Inflammatory macrophage treated with lipopolysaccharide for 4 hours (primary cell): ENCODE measurements at regions not wholly inside any gene's neighbourhood (a gene's known extent, or its start where the extent isn't known, plus 50 kb on each side); places are given as distances from the start of the nearest gene placed in this dataset.
"Not testable (repeated sequence)": the region's sequence is repeated elsewhere in the genome, so short reads cannot be mapped to it uniquely, and the experiment has no call there.

Source experiments
- DNase-seq: peaks from one replicate; pipeline ENCODE4 v3.0.0-alpha.2; 2020

- DNase-seq, result no peak
Measured at GRCh38 chr18:5015213-5015612, 181.8 kb downstream of the AKAIN1 start.

GRCh38 chr18:5004031-5004820, 192.8 kb downstream of the AKAIN1 start:
- DNase-seq, result not testable (repeated sequence)

- no peak for DNase-seq
Measured at GRCh38 chr18:4994710-4995109, 202.3 kb downstream of the AKAIN1 start.

GRCh38 chr18:4987452-4988405, 209.3 kb downstream of the AKAIN1 start:
- no peak for DNase-seq

- no peak for DNase-seq
Measured at GRCh38 chr18:4986677-4987076, 210.4 kb downstream of the AKAIN1 start.

- DNase-seq, result no peak
Measured at GRCh38 chr18:4986066-4986465, 211.0 kb downstream of the AKAIN1 start.

GRCh38 chr18:4961121-4961909, 235.7 kb downstream of the AKAIN1 start:
- no peak for DNase-seq

GRCh38 chr18:4960578-4960977, 236.5 kb downstream of the AKAIN1 start:
- DNase-seq, result no peak

GRCh38 chr18:4931209-4931608, 265.8 kb downstream of the AKAIN1 start:
- no peak for DNase-seq

GRCh38 chr18:4921548-4921947, 275.5 kb downstream of the AKAIN1 start:
- no peak for DNase-seq

GRCh38 chr18:4917509-4917908, 279.5 kb downstream of the AKAIN1 start:
- not testable (repeated sequence) for DNase-seq

GRCh38 chr18:4908328-4908727, 288.7 kb downstream of the AKAIN1 start:
- DNase-seq, result no peak

- DNase-seq, result no peak
Measured at GRCh38 chr18:4906856-4907255, 290.2 kb downstream of the AKAIN1 start.

GRCh38 chr18:4888251-4889040, 308.6 kb downstream of the AKAIN1 start:
- DNase-seq, result no peak

GRCh38 chr18:4878480-4878879, 318.6 kb downstream of the AKAIN1 start:
- DNase-seq, result no peak

- no peak for DNase-seq
Measured at GRCh38 chr18:4871197-4871596, 325.9 kb downstream of the AKAIN1 start.

- no peak for DNase-seq
Measured at GRCh38 chr18:4870177-4870773, 326.8 kb downstream of the AKAIN1 start.

GRCh38 chr18:4869155-4869554, 327.9 kb downstream of the AKAIN1 start:
- DNase-seq, result no peak

- no peak for DNase-seq
Measured at GRCh38 chr18:4858379-4859127, 338.5 kb downstream of the AKAIN1 start.

GRCh38 chr18:4854671-4855070, 342.4 kb downstream of the AKAIN1 start:
- DNase-seq, result no peak
